ENCODE measurements at regions not wholly inside any gene's neighbourhood (a gene's known extent, or its start where the extent isn't known, plus 50 kb on each side); places are given as distances from the start of the nearest gene placed in this dataset.

- DNase-seq (ENCODE audit: low read depth) (no peak), FAIRE-seq (no peak)
- Histone ChIP-seq H4K20me1 (ENCODE audit: insufficient read depth, low read length) (no peaks in the 10 kb centered on the region), H3K79me2 (ENCODE audit: insufficient read depth, low read length) (no peaks in the 10 kb centered on the region), H3K4me3 (ENCODE audit: insufficient read depth, low read depth, low read length) (no peak overlapping the region), H2AFZ (ENCODE audit: low read depth, low read length) (no peak overlapping the region), H3K9ac (ENCODE audit: low read length) (no peak overlapping the region), H3K36me3 (ENCODE audit: insufficient read depth, low read length) (no peaks in the 10 kb centered on the region), H3K4me1 (ENCODE audit: insufficient read depth, low read length) (no peaks in the 10 kb centered on the region), H3K27ac (ENCODE audit: low read depth, low read length) (no peak overlapping the region), H3K9me3 (ENCODE audit: insufficient read depth, low read depth, low read length) (peaks cover 8% of the 10 kb centered on the region), H3K4me2 (ENCODE audit: low read length) (no peak overlapping the region), H3K27me3 (ENCODE audit: insufficient read depth, low read length) (no peaks in the 10 kb centered on the region)
- Mint-ChIP-seq H3K4me3 (ENCODE audit: unreplicated experiment) (no peak overlapping the region), H3K27me3 (ENCODE audit: low read depth, unreplicated experiment) (no peaks in the 10 kb centered on the region), H3K27ac (ENCODE audit: unreplicated experiment) (no peak overlapping the region), H3K4me1 (ENCODE audit: low read depth, unreplicated experiment) (no peaks in the 10 kb centered on the region), H3K36me3 (ENCODE audit: low read depth, unreplicated experiment) (no peaks in the 10 kb centered on the region), H3K9me3 (ENCODE audit: unreplicated experiment) (no peaks in the 10 kb centered on the region)
- TF ChIP-seq EZH2 (IDR thresholded peaks at IDR 0.05; ENCODE audit: insufficient read depth, low read length) (no peak), CTCF (IDR thresholded peaks at IDR 0.05; ENCODE audit: insufficient read depth, low read depth, low read length) (no peak)
Observed at GRCh38 chr3:96086018-96086417, 728.4 kb upstream of the EPHA6 start.

GRCh38 chr3:96101006-96101560 lies 713.3 kb upstream of the EPHA6 start:
- no peaks in the 10 kb centered on the region for H3K9me3 ChIP-seq (ENCODE audit: insufficient read depth, low read depth, low read length)
- no peaks in the 10 kb centered on the region for H3K36me3 ChIP-seq (ENCODE audit: insufficient read depth, low read length)
- TF ChIP-seq CTCF (IDR thresholded peaks at IDR 0.05; ENCODE audit: insufficient read depth, low read depth, low read length) (no peak), EZH2 (IDR thresholded peaks at IDR 0.05; ENCODE audit: insufficient read depth, low read length) (no peak)
- no peaks in the 10 kb centered on the region for H3K4me1 ChIP-seq (ENCODE audit: insufficient read depth, low read length)
- H2AFZ ChIP-seq (ENCODE audit: low read depth, low read length): no peak overlapping the region
- no peaks in the 10 kb centered on the region for H3K36me3 Mint-ChIP-seq (ENCODE audit: low read depth, unreplicated experiment)
- no peak overlapping the region for H3K27ac ChIP-seq (ENCODE audit: low read depth, low read length)
- no peak overlapping the region for H3K27ac Mint-ChIP-seq (ENCODE audit: unreplicated experiment)
- no peaks in the 10 kb centered on the region for H3K4me1 Mint-ChIP-seq (ENCODE audit: low read depth, unreplicated experiment)
- no peaks in the 10 kb centered on the region for H3K9me3 Mint-ChIP-seq (ENCODE audit: unreplicated experiment)
- no peak overlapping the region for H3K4me2 ChIP-seq (ENCODE audit: low read length)
- no peak overlapping the region for H3K4me3 Mint-ChIP-seq (ENCODE audit: unreplicated experiment)
- H4K20me1 ChIP-seq (ENCODE audit: insufficient read depth, low read length): no peaks in the 10 kb centered on the region
- no peaks in the 10 kb centered on the region for H3K79me2 ChIP-seq (ENCODE audit: insufficient read depth, low read length)
- DNase-seq (ENCODE audit: low read depth) (no peak), FAIRE-seq (no peak)
- H3K27me3 ChIP-seq (ENCODE audit: insufficient read depth, low read length): no peaks in the 10 kb centered on the region
- H3K27me3 Mint-ChIP-seq (ENCODE audit: low read depth, unreplicated experiment): no peaks in the 10 kb centered on the region
- no peak overlapping the region for H3K9ac ChIP-seq (ENCODE audit: low read length)
- H3K4me3 ChIP-seq (ENCODE audit: insufficient read depth, low read depth, low read length): no peak overlapping the region

- Histone ChIP-seq H3K27me3 (ENCODE audit: insufficient read depth, low read length) (no peaks in the 10 kb centered on the region), H4K20me1 (ENCODE audit: insufficient read depth, low read length) (no peaks in the 10 kb centered on the region), H3K9me3 (ENCODE audit: insufficient read depth, low read depth, low read length) (no peaks in the 10 kb centered on the region), H3K79me2 (ENCODE audit: insufficient read depth, low read length) (no peaks in the 10 kb centered on the region), H3K4me1 (ENCODE audit: insufficient read depth, low read length) (no peaks in the 10 kb centered on the region), H3K36me3 (ENCODE audit: insufficient read depth, low read length) (no peaks in the 10 kb centered on the region), H3K9ac (ENCODE audit: low read length) (no peak overlapping the region), H3K4me3 (ENCODE audit: insufficient read depth, low read depth, low read length) (no peak overlapping the region), H3K27ac (ENCODE audit: low read depth, low read length) (no peak overlapping the region), H3K4me2 (ENCODE audit: low read length) (no peak overlapping the region), H2AFZ (ENCODE audit: low read depth, low read length) (no peak overlapping the region)
- FAIRE-seq (no peak), DNase-seq (ENCODE audit: low read depth) (no peak)
- Mint-ChIP-seq H3K27ac (ENCODE audit: unreplicated experiment) (no peak overlapping the region), H3K4me1 (ENCODE audit: low read depth, unreplicated experiment) (no peaks in the 10 kb centered on the region), H3K9me3 (ENCODE audit: unreplicated experiment) (no peaks in the 10 kb centered on the region), H3K4me3 (ENCODE audit: unreplicated experiment) (no peak overlapping the region), H3K27me3 (ENCODE audit: low read depth, unreplicated experiment) (no peaks in the 10 kb centered on the region), H3K36me3 (ENCODE audit: low read depth, unreplicated experiment) (no peaks in the 10 kb centered on the region)
- TF ChIP-seq EZH2 (IDR thresholded peaks at IDR 0.05; ENCODE audit: insufficient read depth, low read length) (no peak), CTCF (IDR thresholded peaks at IDR 0.05; ENCODE audit: insufficient read depth, low read depth, low read length) (no peak)
Observed at GRCh38 chr3:96106701-96107100, 707.7 kb upstream of the EPHA6 start.

Measured in astrocyte (in vitro differentiated cells and primary cell).